HG03175 (cell line): ENCODE measurements at regions not wholly inside any gene's neighbourhood (a gene's known extent, or its start where the extent isn't known, plus 50 kb on each side); places are given as distances from the start of the nearest gene placed in this dataset.
"Not testable (repeated sequence)": the region's sequence is repeated elsewhere in the genome, so short reads cannot be mapped to it uniquely, and the experiment has no call there.

Source experiments
- ATAC-seq: cut with Tn5 transposase; IDR thresholded peaks from one replicate; pipeline ENCODE4 v1.9.1; 2021; ENCODE audit warnings: mild to moderate bottlenecking, moderate library complexity; ENCODE audit not compliant: unreplicated experiment

DNA sequence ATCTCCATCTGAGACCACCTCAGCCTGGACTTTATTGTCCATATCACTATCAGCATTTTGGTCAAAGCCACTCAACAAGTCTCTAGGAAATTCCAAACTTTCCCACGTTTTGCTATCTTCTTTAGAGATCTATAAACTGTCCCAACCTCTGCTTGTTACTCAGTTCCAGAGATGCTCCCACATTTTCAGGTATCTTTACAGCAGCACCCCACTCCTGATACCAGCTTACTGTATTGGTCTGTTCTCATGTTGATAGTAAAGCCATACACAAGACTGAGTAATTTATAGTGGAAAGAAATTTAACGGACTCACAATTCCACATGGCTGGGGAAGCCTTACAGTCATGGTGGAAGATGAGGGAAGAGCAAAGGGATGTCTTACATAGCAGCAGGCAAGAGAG lies 465.4 kb upstream of the PBX1 start:
- ATAC-seq, result no peak

DNA sequence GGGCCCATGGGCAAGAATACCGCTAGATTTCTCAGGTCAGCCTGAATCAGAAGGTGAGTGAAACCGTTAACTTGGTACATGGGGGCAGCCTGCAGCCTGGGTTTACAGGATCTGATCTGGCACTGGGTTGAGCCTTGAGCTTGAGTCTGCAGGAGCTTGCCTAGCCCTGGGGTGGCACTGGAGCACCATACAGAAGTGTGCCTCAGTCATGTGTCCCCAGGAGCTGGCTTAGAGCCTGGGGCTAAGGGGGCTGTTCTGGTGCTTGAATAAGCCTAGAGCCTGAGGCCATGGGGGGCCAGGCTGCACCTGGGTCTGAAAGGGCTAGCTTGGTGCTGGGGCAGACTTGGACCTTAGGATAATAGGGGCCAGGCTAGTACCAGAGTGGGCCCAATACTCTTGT lies 457.2 kb upstream of the PBX1 start:
- ATAC-seq, result no peak

- no peak for ATAC-seq
Measured at GRCh38 chr1:164131949-164132348, 427.0 kb upstream of the PBX1 start.

GRCh38 chr1:164137273-164137925 lies 421.6 kb upstream of the PBX1 start:
- no peak for ATAC-seq

DNA sequence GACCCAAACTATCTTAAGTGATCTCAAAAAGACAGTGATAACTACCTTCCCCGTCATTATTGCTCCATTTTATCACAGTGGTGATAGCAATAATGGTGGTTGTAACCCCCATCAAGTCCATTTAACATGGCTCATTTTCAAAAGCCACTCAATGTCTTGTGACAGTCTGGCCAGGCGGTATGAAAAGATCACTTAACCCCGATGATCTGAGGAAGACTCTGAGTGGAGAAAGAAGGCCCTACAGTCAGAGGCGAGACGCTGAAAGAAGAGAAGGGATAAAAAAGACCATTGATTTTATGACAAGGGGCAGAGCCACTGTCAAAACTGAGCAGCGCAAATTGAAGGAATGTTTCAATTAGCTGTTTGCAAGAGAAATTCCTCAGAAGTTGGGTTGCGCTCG lies 417.2 kb upstream of the PBX1 start:
- no peak for ATAC-seq

- no peak for ATAC-seq
Measured at GRCh38 chr1:164154622-164155021, 404.4 kb upstream of the PBX1 start.

GRCh38 chr1:164155347-164155746 lies 403.6 kb upstream of the PBX1 start:
- no peak for ATAC-seq

GRCh38 chr1:164163289-164163849 lies 395.6 kb upstream of the PBX1 start:
- no peak for ATAC-seq

GRCh38 chr1:164165466-164165865 lies 393.5 kb upstream of the PBX1 start:
- ATAC-seq, result no peak

DNA sequence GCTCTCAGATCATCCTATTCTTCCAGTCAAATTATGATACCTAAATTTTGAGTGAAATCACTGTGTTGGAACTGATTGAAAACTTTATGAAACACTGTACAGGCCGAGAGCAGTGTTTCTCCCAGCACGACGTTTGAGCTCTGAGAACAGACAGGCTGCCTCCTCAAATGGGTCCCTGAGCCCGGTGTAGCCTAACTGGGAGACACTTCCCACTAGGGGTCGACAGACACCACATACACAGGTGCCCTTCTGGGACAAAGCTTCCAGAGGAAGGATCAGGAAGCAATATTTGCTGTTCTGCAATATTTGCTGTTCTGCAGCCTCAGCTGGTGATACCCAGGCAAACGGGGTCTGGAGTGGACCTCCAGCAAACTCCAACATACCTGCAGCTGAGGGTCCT lies 392.5 kb upstream of the PBX1 start:
- ATAC-seq, result not testable (repeated sequence)

GRCh38 chr1:164177118-164177517 lies 381.9 kb upstream of the PBX1 start:
- no peak for ATAC-seq

- ATAC-seq, result no peak
Measured at GRCh38 chr1:164180824-164181223, 378.2 kb upstream of the PBX1 start.

DNA sequence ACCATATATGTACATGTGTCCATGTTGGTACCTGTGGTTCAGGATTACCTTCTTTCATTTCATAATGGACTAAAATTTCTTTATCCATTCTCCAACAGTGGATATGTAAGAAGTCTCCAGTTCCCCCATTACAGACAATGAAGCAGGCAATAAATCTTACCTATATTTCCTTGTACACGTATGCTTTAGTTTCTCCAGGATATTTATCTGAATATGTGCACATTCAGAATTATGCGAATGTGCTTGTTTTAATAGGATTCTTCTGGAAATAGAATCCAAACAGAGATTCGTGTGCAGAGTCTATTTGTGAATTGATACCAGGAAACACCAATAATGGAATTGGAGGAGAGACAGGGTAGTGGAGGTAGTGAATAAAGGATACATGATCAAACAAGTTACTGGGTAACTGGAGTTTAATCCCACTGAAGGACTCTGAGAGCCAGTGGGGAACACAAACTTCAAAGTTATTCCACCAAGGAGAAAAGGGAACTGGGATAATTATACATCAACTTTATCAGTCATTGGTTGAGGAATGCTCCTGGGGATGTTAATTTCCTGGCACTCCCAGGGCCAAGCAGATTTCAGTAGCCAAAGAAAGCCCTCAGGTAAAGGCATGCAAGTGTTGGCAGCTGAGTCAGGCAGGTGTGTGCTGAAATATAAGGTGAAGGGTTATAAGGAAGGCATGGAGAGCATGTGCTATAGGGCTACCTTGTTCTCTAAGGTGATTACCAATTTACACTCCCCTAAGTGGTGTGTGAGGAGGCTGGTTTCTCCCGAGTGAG lies 374.9 kb upstream of the PBX1 start:
- ATAC-seq, result no peak

DNA sequence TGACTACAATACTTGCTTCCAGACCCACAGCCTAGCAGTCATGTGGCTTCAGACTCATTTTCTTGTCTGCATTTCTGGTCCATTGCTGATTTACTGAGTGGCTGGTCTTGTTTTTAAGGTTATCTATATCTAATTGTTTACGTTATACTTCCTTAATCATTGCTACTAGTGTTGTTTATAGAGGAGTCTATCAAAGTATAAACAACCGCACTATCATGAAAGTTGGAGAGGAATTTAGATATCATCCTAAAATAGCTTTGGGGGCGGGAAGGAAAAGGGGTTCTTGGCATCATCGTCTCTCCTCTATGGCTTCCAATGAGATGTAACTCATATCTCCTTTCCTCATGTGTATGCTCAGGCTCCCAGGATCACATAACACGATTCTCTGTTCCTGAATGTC lies 372.1 kb upstream of the PBX1 start:
- no peak for ATAC-seq

GRCh38 chr1:164188497-164188896 lies 370.5 kb upstream of the PBX1 start:
- ATAC-seq, result no peak

DNA sequence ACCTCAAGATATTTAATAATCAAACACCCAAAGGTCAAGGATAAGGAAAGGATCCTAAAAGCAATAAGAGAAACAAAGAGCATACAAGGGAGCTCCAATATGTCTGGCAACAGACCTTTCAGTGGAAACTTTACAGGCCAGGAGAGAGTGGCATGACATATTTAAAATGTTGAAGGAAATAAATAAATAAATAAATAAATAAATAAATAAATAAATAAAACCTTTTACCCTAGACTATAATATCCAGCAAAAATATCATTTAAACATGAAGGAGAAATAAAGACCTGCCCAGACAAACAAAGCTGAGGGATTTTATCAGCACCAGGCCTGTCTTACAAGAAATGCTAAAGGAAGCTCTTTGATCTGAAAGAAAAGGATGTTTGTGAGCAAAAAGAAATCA lies 367.8 kb upstream of the PBX1 start:
- ATAC-seq, result no peak

DNA sequence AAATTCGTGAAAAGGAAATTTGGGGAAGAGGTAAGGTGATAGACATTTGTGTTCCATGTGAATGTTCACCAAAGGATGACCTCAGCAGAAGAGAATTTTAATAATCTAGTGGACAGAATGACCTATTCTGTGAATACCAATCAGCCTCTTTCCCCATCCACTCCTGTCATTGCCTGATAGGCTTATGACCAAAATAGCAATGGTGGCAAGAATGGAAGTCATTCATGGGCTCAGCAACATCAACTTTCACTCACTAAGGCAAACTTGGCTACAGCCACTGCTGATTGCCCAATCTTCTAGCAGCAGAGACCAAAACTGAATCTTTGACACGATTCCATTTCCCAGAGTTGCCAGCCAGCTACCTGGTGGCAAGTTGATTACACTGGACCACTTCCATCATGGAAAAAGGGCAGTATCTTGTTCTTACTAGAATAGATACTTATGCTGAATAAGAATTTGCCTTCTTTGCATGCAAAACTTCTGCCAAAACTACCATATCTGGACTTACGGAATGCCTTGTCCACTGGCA lies 348.7 kb upstream of the PBX1 start:
- no peak for ATAC-seq

- ATAC-seq, result no peak
Measured at GRCh38 chr1:164223378-164223777, 335.6 kb upstream of the PBX1 start.

DNA sequence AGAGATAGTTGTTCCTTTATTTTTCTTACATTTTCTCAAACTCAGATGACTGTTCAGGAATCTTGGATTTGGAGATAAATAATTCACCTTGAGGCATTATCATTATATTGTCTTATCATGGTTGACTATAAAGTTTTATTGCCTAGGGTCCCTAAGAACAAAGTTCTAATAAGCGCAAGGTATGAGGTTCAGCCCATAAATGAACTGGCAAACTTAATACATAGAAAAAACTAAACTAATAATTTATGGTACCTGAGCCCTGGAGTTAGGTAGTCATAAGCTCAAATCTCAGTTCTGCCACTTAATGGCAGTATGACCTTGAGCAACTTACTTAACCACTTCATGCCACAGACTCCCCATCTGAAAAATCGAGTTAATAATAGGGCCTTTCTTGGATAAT lies 334.0 kb upstream of the PBX1 start:
- ATAC-seq, result no peak

DNA sequence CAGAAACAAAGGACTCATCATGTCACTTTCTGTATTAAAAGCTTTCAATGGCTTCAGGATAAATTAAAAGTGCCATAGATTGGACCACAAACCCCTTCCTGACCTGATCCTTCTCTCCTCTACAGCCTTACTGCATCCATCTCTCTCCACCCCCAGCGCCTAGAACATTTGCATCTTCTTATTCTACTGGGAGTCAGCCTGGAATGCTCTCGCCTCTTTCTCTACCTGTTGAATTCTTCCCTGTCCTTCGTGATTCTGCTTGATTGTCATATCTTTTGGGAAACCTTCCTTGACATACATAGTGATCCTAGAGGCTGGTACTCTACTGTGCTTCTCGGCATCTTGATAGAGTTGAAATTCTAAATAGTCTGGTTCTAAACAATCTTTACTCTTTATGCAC lies 332.0 kb upstream of the PBX1 start:
- ATAC-seq, result no peak

DNA sequence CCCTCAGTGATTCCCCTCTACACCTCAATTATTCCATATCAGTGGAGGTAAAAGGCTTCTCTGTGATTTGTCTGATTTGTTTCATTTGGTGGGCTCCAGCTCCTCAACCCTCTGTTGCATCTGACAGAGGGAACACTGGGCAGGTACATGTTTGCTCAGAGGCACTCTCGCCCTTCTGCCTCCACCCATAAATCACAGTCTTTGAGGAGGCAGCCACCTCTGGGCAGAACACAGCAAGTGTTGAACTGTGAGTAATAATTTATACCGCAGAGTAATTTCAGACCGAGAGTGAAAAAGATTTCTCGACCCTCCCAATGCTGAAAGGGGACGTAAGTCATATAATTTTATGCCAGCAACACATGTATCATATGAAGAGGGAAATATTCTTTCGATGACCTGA lies 330.1 kb upstream of the PBX1 start:
- no peak for ATAC-seq

GRCh38 chr1:164233149-164233548 lies 325.8 kb upstream of the PBX1 start:
- ATAC-seq, result no peak
